GOT3 (cell line): ENCODE measurements at regions not wholly inside any gene's neighbourhood (a gene's known extent, or its start where the extent isn't known, plus 50 kb on each side); places are given as distances from the start of the nearest gene placed in this dataset.

Source experiments
- DNase-seq: peaks from one replicate; lab custom pipeline; 2025; ENCODE audit warnings: mixed read lengths; lab: John Stamatoyannopoulos, UW

- no peak for DNase-seq
Observed at GRCh38 chr6:48233063-48233462, 122.1 kb upstream of the PTCHD4 start.

DNA sequence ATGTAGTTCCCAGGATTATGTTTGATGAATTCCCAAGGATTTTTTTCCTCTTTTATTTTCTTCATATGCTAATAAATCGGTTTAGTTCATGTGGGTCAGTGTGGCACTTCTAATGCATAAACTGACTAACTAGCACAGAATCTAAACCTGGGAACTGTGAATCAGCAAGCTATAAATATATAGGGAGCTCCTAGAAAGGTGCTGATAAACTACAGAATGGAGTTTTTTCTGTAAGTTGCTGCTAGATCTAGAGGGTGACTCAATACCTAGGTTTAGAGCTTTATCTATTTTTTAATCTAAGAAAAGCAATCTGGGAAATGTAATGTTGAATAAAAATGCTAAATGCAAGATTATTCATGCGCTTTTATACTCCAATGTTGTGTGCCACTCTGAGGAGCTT is 118.8 kb upstream of the PTCHD4 start:
- DNase-seq, result no peak

GRCh38 chr6:48222241-48222640 is 111.2 kb upstream of the PTCHD4 start:
- DNase-seq, result no peak

GRCh38 chr6:48213076-48213788 is 102.2 kb upstream of the PTCHD4 start:
- DNase-seq, result no peak

DNA sequence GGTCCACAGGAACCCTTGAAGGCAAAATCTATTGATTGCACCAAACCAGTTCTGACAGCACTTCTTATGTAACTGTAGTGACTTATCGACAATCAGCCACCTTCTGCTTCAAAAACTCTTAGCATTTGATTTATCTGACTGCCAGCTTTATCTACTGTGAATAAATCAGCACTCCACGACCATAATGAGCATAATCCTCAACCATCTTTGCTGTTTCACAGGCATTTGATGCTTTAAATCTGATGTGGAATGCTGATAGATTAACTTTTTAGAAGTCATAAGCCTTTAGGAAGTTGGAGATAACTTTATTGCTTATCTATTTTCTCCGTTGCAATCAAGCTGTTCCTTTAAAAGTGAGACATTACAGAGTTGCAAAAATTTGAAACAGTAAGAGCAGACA is 101.5 kb upstream of the PTCHD4 start:
- no peak for DNase-seq

GRCh38 chr6:48206091-48206490 is 95.1 kb upstream of the PTCHD4 start:
- DNase-seq, result no peak

DNA sequence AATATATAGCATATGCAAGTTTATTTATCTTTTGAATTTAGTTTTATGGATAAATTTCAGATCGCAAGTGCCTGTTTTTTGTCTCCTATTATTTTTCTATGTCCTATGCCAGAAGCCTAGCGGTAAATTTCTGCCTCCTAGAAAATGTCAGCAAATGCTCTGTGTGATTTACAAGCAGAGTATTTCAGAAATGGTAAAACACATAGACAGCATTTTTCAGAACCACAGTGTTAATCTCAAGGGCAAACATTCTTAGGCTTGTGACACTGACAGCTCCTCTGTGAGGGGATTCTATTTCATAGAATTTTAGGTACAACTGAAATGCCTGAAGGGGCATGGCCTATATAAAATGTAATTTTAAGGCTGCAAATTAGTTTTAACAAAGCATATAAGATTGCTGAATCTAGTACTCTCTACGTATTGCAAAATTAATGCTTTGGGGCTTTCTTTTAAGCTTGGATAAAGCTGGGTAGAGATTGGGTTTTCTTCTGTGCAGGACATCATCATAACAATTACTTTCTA is 89.9 kb upstream of the PTCHD4 start:
- DNase-seq, result no peak

- DNase-seq, result no peak
Observed at GRCh38 chr6:48199499-48199898, 88.5 kb upstream of the PTCHD4 start.

DNA sequence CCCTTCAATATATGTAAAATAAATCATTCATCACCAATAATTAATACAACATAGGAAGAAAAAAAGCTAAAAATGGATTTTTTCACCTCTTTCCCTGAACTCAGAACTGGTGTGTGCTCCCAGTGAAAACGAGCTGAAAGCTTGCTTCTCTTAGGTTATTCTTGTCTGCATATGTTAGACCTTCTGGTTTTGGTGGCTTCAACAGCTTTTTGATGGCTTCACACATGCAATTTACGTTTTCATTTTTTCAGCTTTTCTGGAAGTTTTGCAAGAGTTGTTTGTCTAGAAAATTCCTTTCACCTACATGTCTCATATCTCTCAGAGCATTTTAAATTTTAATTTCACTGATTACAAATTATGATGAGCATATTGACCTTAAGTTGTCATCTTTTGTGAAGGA is 86.9 kb upstream of the PTCHD4 start:
- DNase-seq, result no peak

DNA sequence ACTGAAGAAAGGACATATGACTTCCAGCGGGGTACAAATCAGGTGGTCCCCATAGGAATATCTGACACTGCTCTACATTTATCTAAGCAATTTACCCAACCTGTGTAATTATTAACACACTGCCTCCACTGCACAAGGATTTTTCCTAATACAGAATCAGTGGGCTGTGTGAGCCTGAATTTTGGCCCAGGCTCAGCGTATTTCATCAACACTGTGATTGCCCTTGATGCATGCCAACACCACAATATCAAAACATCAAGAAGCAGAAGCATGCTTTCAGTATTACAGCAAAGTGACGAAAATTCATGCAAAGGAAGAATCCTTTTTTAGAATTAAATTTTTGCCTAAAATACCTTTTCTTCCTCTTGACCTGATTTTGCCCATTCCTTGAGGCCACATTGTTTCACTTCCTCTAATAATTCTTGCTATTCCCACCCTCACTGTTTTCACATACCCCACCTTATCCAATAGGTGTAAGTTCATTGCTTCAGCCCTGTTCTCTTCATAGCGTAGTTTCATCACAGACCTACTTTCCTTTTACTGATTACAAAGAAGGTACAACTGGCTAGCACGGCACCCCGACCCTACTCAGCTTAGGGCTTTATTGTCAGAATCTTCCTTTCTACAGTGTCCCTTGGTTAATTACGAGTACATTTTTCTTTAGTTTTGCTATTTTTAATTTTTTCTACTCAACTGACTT is 83.7 kb upstream of the PTCHD4 start:
- no peak for DNase-seq

DNA sequence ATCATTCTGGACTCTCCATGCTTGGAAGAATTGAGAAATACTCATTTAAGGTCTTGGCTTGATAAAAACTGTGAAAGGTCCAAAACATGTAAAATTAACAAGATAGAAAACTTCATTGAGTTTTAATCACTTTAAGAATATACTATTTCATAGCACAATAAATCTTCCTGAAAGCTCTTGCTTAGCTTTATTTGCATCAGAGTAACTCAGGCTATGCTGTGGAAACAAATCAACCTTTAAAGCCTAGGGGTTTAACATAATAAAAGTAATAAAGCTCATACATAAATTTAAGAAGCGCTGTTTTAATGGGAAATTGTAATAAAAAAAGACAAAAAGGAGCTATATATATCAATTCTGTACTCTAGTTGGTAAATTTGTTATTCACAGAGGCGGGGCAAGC is 77.2 kb upstream of the PTCHD4 start:
- no peak for DNase-seq

DNA sequence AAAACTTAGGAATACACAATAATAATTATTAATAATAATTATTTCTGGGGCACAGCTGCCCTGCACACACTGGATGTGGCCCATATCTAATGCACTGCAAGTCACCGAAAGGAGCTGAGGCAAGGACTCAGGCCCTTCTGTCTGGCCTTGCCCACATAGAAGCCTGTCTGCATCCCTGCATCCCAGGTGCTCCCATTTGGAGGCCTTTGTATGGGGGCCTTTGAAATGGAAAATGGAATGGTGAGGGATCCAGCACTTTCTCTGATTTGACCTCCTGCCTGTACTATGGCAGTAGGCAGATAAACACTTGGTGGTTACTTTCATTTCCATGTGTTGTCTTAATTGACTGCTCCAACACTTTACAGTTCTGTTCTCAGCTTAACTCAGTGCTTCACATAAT is 75.7 kb upstream of the PTCHD4 start:
- DNase-seq, result no peak

DNA sequence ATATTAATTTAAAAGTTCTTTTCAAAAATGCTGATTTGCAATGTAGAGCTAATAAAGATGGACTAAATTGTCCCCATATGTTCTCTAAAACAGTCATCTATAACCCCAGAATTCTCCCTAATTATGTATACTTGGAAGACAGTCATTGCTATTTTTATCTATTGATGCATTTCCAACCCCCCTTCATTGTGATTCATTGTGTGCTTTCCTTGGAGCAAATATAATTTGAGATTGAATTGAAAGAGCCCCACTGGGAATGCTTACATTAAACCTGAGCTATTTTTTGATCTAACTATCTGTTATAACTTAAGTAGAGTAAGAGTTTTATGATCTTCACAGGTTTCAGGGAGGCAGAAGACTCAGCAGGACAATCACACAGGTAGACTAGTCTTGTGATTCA is 73.7 kb upstream of the PTCHD4 start:
- no peak for DNase-seq

DNA sequence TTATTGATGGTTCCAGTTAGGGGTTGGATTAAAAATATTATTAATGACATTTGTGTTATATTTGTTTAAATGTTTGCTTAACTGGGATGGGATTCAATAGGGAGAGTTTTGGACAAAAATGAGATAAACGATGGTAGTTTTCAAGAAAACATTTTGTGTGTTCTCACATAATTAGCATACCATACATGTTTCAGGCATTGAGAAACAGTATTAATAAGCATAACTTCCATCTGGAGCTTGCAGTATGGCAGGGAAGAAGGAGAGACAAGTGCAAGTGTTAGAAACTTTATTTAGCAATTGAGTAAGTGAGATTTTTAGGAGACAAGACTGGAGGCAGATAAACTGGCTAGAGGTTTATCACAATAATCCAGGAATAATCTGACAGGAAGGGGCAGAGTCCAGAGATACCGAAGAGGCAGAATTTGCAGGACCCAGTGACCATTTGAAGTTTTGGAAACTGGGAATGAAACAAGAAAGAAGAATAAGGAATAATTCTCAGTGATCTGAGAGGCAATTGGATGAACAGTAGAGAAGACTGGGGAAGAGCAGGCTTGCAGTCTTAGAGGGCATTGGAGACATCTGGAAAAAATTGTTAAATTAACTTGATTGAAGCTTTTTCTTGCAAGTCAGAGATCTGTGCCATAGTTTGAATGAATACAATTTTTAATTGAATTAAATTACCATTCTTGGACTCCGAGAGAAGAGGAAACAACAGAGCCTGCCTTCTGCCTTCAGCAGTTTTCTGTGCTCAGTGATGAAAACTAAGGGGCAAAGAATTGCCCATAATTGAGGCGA is 73.0 kb upstream of the PTCHD4 start:
- DNase-seq, result no peak

GRCh38 chr6:48183178-48183577 is 72.2 kb upstream of the PTCHD4 start:
- no peak for DNase-seq

GRCh38 chr6:48178700-48179099 is 67.7 kb upstream of the PTCHD4 start:
- no peak for DNase-seq

- no peak for DNase-seq
Observed at GRCh38 chr6:48177786-48178185, 66.8 kb upstream of the PTCHD4 start.

- DNase-seq, result no peak
Observed at GRCh38 chr6:48176645-48177308, 65.8 kb upstream of the PTCHD4 start.

GRCh38 chr6:48169635-48170034 is 58.6 kb upstream of the PTCHD4 start:
- no peak for DNase-seq
